ENCODE measurements at regions not wholly inside any gene's neighbourhood (a gene's known extent, or its start where the extent isn't known, plus 50 kb on each side); places are given as distances from the start of the nearest gene placed in this dataset.

- TF ChIP-seq CTCF (conservative IDR thresholded peaks at IDR 0.05; ENCODE audit: low read length) = no peak
- TF ChIP-seq EZH2phosphoT487 (IDR thresholded peaks at IDR 0.05; ENCODE audit: borderline replicate concordance, low read depth, low read length) = no peak
Measured at GRCh38 chr20:58040447-58041290, 187.8 kb downstream of the ANKRD60 start.

Measured in OCI-LY7 (cell line).